ENCODE measurements at regions not wholly inside any gene's neighbourhood (a gene's known extent, or its start where the extent isn't known, plus 50 kb on each side); places are given as distances from the start of the nearest gene placed in this dataset.

DNA sequence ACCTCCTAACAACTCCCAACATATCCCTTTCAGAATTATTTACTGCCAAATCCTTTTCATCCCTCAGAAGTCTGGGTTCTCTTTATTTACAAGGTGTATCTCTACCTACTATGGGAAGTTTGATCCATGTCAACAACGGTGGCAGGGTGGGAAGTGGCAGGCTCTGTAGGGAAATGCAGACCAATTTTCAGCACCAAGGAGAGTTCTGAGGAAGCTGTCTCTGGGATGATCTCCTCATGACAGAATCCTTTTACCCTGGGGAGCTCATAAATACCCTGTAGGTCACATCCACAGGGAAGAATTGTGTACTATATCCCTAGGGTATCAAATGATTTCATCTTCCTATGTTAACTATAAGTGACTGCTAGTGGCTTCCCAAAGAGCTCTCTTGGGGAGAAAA lies 107.8 kb upstream of the NEK6 start:
- no peak overlapping the region for H3K4me2 ChIP-seq (ENCODE audit: low read length)
- H3K27ac ChIP-seq (ENCODE audit: low read depth, low read length, poor library complexity, severe bottlenecking) = no peak overlapping the region
- no peak for DNase-seq (ENCODE audit: low spot score)
- TF ChIP-seq EZH2phosphoT487 (IDR thresholded peaks at IDR 0.05; ENCODE audit: borderline replicate concordance, low read depth, low read length) = no peak
- no peak for TF ChIP-seq CTCF (conservative IDR thresholded peaks at IDR 0.05; ENCODE audit: low read length)
- intact Hi-C loops (cut with micrococcal nuclease; ENCODE audit: unreplicated experiment) = no loop called here
- CTCF ChIA-PET (ENCODE audit: unreplicated experiment) = no interaction called here
- no peak overlapping the region for H3K4me3 ChIP-seq (ENCODE audit: low read depth, low read length, poor library complexity, severe bottlenecking)
- no peak overlapping the region for H2AFZ ChIP-seq (ENCODE audit: low read length)
- no TSS peak for BruUV-seq (replicated peaks)
- H3K79me2 ChIP-seq (ENCODE audit: insufficient read depth, low read depth, low read length) = no peaks in the 10 kb centered on the region
- H3K36me3 ChIP-seq (ENCODE audit: insufficient read depth, low read length) = no peaks in the 10 kb centered on the region
- H4K20me1 ChIP-seq (ENCODE audit: insufficient read depth, low read length) = no peaks in the 10 kb centered on the region
- H3K9me3 ChIP-seq (ENCODE audit: low read length) = no peaks in the 10 kb centered on the region
- no peaks in the 10 kb centered on the region for H3K9me2 ChIP-seq (ENCODE audit: insufficient read depth, low read length)
- POLR2A ChIA-PET = interaction anchor here (0.6 kb wide), 1 partner anchor 195 kb away, joined by 4 read pairs; no protein-coding TSS in a partner anchor
- no peaks in the 10 kb centered on the region for H3K4me1 ChIP-seq (ENCODE audit: insufficient read depth, low read length, poor library complexity, severe bottlenecking)

DNA sequence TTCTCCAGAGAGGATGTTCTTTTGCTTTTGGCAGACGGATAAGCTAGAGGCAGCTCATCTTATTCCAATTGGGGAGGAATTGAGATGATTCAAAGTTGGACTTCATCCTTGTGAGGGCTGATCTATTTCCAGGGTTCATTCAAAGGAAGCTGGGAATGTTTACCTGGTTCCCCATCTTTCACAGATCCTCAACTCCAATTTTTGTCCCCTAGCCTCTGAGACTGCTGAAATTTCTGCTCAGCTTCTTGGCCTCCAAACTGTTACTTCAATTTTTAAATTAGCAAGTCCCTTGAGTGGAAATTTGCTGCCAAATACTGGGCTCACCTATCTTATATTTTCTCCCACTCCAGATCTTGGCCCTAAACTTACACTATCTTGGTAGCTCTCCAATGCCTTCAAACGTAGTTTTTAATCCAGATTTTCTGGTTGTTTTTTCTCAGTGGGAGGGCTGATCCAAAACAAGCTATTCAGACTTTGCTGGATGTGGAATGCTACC lies 93.9 kb upstream of the NEK6 start:
- H4K20me1 ChIP-seq (ENCODE audit: insufficient read depth, low read length) = no peaks in the 10 kb centered on the region
- H3K9me2 ChIP-seq (ENCODE audit: insufficient read depth, low read length) = no peaks in the 10 kb centered on the region
- H3K9me3 ChIP-seq (ENCODE audit: low read length) = no peaks in the 10 kb centered on the region
- no peak overlapping the region for H2AFZ ChIP-seq (ENCODE audit: low read length)
- CTCF ChIA-PET (ENCODE audit: unreplicated experiment) = no interaction called here
- H3K36me3 ChIP-seq (ENCODE audit: insufficient read depth, low read length) = no peaks in the 10 kb centered on the region; the same call in 1 of the 2 replicates
- no peaks in the 10 kb centered on the region for H3K79me2 ChIP-seq (ENCODE audit: insufficient read depth, low read depth, low read length)
- no peak overlapping the region for H3K4me3 ChIP-seq (ENCODE audit: low read depth, low read length, poor library complexity, severe bottlenecking)
- H3K4me1 ChIP-seq (ENCODE audit: insufficient read depth, low read length, poor library complexity, severe bottlenecking) = no peaks in the 10 kb centered on the region
- TF ChIP-seq EZH2phosphoT487 (IDR thresholded peaks at IDR 0.05; ENCODE audit: borderline replicate concordance, low read depth, low read length) (no peak), CTCF (conservative IDR thresholded peaks at IDR 0.05; ENCODE audit: low read length) (no peak)
- no peak overlapping the region for H3K27ac ChIP-seq (ENCODE audit: low read depth, low read length, poor library complexity, severe bottlenecking)
- BruUV-seq (replicated peaks) = no TSS peak
- intact Hi-C loops (cut with micrococcal nuclease; ENCODE audit: unreplicated experiment) = no loop called here
- H3K4me2 ChIP-seq (ENCODE audit: low read length) = no peak overlapping the region
- no peak for DNase-seq (ENCODE audit: low spot score)
- POLR2A ChIA-PET = interaction anchor here (0.9 to 1.4 kb wide), 2 partner anchors 23 to 34 kb away, joined by 3 to 4 read pairs; no protein-coding TSS in a partner anchor

DNA sequence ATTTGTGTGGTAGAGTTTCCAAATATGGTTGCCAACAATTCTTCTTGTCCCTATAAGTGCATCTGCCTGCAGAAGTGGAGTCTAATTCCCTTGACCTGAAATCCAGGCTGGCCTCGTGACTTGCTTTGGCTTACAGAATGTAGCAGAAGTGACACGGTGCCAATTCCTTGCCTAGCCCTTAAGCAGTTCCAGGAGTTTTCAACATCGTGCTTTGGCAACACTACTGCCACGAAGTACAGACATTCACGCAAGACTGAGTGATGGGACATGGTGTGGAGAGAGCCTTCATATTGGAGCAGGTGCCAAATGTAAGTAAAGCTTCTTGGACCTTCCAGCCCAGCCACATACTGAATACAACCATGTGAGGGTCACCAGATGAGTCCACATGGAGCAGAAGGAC lies 92.9 kb upstream of the NEK6 start:
- Histone ChIP-seq H2AFZ (ENCODE audit: low read length) (no peak overlapping the region), H3K4me3 (ENCODE audit: low read depth, low read length, poor library complexity, severe bottlenecking) (no peak overlapping the region), H3K9me3 (ENCODE audit: low read length) (no peaks in the 10 kb centered on the region), H3K4me1 (ENCODE audit: insufficient read depth, low read length, poor library complexity, severe bottlenecking) (no peaks in the 10 kb centered on the region), H3K27ac (ENCODE audit: low read depth, low read length, poor library complexity, severe bottlenecking) (no peak overlapping the region), H3K4me2 (ENCODE audit: low read length) (no peak overlapping the region), H3K36me3 (ENCODE audit: insufficient read depth, low read length) (no peaks in the 10 kb centered on the region; the same call in 1 of the 2 replicates), H3K79me2 (ENCODE audit: insufficient read depth, low read depth, low read length) (no peaks in the 10 kb centered on the region), H4K20me1 (ENCODE audit: insufficient read depth, low read length) (no peaks in the 10 kb centered on the region), H3K9me2 (ENCODE audit: insufficient read depth, low read length) (no peaks in the 10 kb centered on the region)
- TF ChIP-seq EZH2phosphoT487 (IDR thresholded peaks at IDR 0.05; ENCODE audit: borderline replicate concordance, low read depth, low read length) (no peak), CTCF (conservative IDR thresholded peaks at IDR 0.05; ENCODE audit: low read length) (no peak)
- BruUV-seq (replicated peaks) = no TSS peak
- ChIA-PET CTCF (ENCODE audit: unreplicated experiment) (no interaction called here), POLR2A (interaction anchor here (0.5 to 1.2 kb wide), 3 partner anchors 9 to 501 kb away, joined by 3 to 4 read pairs (median 3); no protein-coding TSS in a partner anchor)
- no peak for DNase-seq (ENCODE audit: low spot score)
- intact Hi-C loops (cut with micrococcal nuclease; ENCODE audit: unreplicated experiment) = no loop called here

Measured in OCI-LY7 (cell line).